Lower leg skin (tissue), 3 donors: ENCODE measurements at regions not wholly inside any gene's neighbourhood (a gene's known extent, or its start where the extent isn't known, plus 50 kb on each side); places are given as distances from the start of the nearest gene placed in this dataset.

ENCODE experiments used
- CTCF ChIP-seq, 3 donors: fragments of 450-650 bp; IDR thresholded peaks; one replicate each; pipeline ENCODE4 v1.5.1; 2016; ENCODE audit warnings: antibody characterized with exemption in 3 of 3, mild to moderate bottlenecking in 3 of 3, moderate library complexity in 2 of 3
- POLR2A ChIP-seq, 2 donors: fragments of 450-650 bp; IDR thresholded peaks; one replicate each; pipeline ENCODE4 v1.6.1; 2016 to 2017; ENCODE audit warnings: antibody characterized with exemption in 2 of 2, mild to moderate bottlenecking in 1 of 2, moderate library complexity in 1 of 2

GRCh38 chr17:69669441-69670178, 255.1 kb downstream of the MAP2K6 start:
- TF ChIP-seq CTCF (IDR thresholded peaks at IDR 0.05), result no peak
- TF ChIP-seq POLR2A (IDR thresholded peaks at IDR 0.05), result no peak
